Astrocyte of the cerebellum (primary cell): ENCODE measurements at regions not wholly inside any gene's neighbourhood (a gene's known extent, or its start where the extent isn't known, plus 50 kb on each side); places are given as distances from the start of the nearest gene placed in this dataset.

ENCODE experiments used
- DNase-seq: peaks from one replicate; pipeline ENCODE4 v3.0.0-alpha.2; 2011; ENCODE audit warnings: low read depth
- H3K4me3 ChIP-seq: 2 replicates; pipeline ENCODE4 v1.5.1; 2011; ENCODE audit warnings: mild to moderate bottlenecking, low read depth, low read length, moderate library complexity
- in situ Hi-C: cut with HindIII; loops from 2 replicates; pipeline ENCODE4 v1.10.0; 2017; ENCODE audit warnings: low sequenced_read_pairs
- TF ChIP-seq, protein P1 (sequence below): IDR thresholded peaks from 2 replicates; pipeline ENCODE4 v1.5.1; 2012; ENCODE audit warnings: low read length, low read depth, moderate library complexity, mild to moderate bottlenecking; ENCODE audit errors: missing control alignments

DNA sequence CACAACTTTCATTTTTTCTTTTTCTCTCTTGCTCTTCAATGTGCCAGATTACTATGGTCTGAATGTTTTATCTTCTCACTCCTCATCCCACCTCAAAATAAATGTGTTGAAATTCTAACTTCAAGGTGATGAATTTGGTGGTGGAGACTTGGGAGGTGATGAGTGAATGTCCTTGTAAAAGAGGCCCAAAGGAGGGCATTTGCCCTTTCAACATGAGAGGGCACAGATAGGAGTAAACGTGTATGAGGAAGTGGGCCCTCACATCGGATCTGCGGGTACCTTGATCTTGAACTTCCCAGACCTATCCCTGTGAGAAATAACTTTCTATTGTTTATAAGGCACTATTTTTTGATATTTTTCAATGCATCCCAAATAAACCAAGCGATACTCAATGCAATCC, 412.3 kb upstream of the ADGRL2 start:
- TF ChIP-seq, protein P1, sequence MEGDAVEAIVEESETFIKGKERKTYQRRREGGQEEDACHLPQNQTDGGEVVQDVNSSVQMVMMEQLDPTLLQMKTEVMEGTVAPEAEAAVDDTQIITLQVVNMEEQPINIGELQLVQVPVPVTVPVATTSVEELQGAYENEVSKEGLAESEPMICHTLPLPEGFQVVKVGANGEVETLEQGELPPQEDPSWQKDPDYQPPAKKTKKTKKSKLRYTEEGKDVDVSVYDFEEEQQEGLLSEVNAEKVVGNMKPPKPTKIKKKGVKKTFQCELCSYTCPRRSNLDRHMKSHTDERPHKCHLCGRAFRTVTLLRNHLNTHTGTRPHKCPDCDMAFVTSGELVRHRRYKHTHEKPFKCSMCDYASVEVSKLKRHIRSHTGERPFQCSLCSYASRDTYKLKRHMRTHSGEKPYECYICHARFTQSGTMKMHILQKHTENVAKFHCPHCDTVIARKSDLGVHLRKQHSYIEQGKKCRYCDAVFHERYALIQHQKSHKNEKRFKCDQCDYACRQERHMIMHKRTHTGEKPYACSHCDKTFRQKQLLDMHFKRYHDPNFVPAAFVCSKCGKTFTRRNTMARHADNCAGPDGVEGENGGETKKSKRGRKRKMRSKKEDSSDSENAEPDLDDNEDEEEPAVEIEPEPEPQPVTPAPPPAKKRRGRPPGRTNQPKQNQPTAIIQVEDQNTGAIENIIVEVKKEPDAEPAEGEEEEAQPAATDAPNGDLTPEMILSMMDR = no peak
- no peak for DNase-seq
- in situ Hi-C loops = no loop called here
- H3K4me3 ChIP-seq = no peak overlapping the region

DNA sequence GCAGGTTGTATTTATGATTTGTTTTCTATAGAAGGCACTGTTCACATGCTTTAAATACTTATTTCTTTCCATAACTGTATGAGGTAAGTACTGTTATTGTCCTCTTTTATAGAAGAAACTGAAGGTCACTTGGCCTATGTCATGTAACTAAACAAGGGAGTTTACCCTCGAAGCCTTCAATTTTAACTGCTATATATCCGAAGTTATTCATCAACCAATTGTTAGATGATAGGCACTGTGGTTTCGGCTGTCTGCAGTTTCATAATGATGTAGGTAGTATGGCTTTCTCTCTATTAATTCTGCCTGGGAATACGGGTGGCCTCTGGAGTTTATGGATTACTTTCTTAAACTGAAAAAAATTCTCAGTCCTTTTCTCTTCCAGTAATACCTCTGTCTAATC, 413.3 kb upstream of the ADGRL2 start:
- no peak overlapping the region for H3K4me3 ChIP-seq
- no peak for DNase-seq
- TF ChIP-seq, protein P1 = no peak
- in situ Hi-C loops = no loop called here

DNA sequence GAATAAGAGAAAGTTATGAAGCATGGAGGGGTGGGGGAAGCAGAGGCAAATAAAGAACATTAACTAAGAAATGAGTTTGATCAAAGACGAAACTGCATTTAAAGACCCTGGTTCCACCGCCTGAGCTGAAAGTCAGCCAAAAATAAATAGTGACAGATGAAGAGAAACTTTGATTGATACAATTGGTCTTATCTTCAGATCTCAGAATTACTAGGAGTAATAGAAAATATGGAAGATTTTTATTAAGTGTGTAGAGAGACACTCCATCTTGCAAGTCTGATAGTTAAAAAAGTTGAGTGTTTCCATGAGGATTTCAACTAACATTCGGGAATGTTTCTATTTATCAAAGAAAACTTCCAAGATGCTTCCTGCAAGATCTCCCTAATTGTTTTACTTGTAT, 418.2 kb upstream of the ADGRL2 start:
- TF ChIP-seq, protein P1 = no peak
- DNase-seq = no peak
- H3K4me3 ChIP-seq = no peak overlapping the region
- in situ Hi-C loops = no loop called here

DNA sequence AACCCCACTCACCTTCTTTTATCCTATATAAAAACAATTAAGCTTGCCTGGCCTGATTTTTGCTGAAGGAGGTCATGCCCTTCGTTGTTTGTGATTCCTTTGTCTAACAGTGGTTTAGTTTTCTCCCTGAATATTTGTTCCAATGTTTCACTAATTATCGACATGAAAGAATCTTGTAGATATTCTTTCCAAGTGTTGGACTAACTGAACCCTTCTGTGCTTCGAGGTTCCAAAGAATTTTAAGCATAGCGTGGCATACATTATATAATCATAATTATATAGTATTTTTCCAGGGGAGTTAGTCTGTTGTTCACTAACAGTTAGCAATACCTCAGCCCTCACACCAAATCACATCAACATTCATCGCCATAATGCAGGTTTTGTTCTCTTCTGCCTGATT, 418.9 kb upstream of the ADGRL2 start:
- no peak for DNase-seq
- H3K4me3 ChIP-seq = no peak overlapping the region
- TF ChIP-seq, protein P1 = no peak
- in situ Hi-C loops = no loop called here

DNA sequence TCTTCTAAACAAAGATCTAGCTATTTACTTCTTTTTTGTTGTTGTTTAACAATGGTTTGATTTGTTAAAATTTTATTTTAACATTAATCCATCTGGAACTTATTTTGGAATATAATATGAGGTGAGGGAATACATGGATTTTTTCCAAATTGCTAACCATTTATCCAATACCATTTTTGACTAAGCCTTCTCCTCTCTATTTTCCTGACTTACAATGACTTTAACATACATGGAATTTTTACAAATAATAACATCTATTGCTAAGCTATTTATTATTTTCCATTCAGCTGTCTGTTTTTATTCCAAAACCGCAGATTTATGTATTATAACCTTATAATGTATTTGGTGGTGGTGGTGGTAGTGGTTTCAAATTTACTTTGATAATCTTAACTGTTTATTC, 420.3 kb upstream of the ADGRL2 start:
- in situ Hi-C loops = no loop called here
- H3K4me3 ChIP-seq = no peak overlapping the region
- TF ChIP-seq, protein P1 = no peak
- no peak for DNase-seq

DNA sequence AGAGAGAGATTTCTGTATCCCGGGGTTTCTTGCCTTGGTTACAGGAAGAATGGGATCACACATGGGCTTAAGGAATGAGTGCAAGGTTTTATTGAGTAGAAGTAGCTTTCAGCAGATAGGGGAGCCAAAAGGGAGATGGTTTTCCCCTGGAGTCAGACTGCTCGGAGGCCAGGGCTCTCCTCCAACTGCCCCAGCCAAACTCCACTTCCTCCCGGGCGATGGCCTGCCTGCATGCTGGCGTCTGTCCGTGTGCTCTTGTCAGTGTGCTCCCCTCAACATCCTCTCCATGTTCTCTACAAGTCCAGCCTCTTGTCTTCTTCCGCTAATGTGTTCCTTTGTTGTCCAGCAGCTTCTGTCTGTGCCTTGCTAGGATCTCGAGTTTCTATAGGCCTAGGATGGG, 421.3 kb upstream of the ADGRL2 start:
- in situ Hi-C loops = no loop called here
- no peak overlapping the region for H3K4me3 ChIP-seq
- no peak for DNase-seq
- TF ChIP-seq, protein P1 = no peak

DNA sequence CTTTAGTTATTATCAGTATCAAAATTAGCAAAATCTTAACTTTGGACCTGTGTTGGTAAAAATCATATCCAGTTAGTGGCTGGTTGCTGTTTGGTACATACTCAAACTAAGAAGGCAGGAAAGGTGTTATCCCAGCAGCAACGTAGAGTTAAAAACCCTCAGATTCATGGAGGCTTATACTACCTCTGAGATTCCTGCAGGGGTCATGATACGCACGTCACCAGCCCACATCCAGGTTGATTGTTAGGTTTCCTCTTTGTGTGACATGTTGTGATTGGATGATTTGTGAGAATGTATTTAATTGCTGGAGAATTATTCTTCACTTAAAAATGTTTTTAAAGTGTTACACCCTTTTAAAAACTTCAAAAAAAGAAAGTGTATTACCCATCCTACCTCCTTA, 423.3 kb upstream of the ADGRL2 start:
- in situ Hi-C loops = no loop called here
- H3K4me3 ChIP-seq = no peak overlapping the region
- TF ChIP-seq, protein P1 = no peak
- no peak for DNase-seq
